ENCODE measurements at regions not wholly inside any gene's neighbourhood (a gene's known extent, or its start where the extent isn't known, plus 50 kb on each side); places are given as distances from the start of the nearest gene placed in this dataset.
"Not testable (repeated sequence)": the region's sequence is repeated elsewhere in the genome, so short reads cannot be mapped to it uniquely, and the experiment has no call there.

- no peak for DNase-seq
These were observed 333.3 kb upstream of the CNR1 start for GRCh38 chr6:88499436-88499835.

- not testable (repeated sequence) for DNase-seq
These were observed 331.3 kb upstream of the CNR1 start for GRCh38 chr6:88497403-88497802.

GRCh38 chr6:88494401-88495140, 328.4 kb upstream of the CNR1 start:
- DNase-seq, result no peak

GRCh38 chr6:88493717-88494116, 327.6 kb upstream of the CNR1 start:
- DNase-seq, result no peak

- no peak for DNase-seq
These were observed 326.7 kb upstream of the CNR1 start for GRCh38 chr6:88492824-88493223.

GRCh38 chr6:88492241-88492640, 326.1 kb upstream of the CNR1 start:
- no peak for DNase-seq

- DNase-seq, result no peak
These were observed 325.2 kb upstream of the CNR1 start for GRCh38 chr6:88491266-88491880.

- no peak for DNase-seq
These were observed 324.7 kb upstream of the CNR1 start for GRCh38 chr6:88490908-88491264.

- DNase-seq, result no peak
These were observed 324.2 kb upstream of the CNR1 start for GRCh38 chr6:88490195-88490907.

- DNase-seq, result no peak
These were observed 317.3 kb upstream of the CNR1 start for GRCh38 chr6:88483424-88483823.

GRCh38 chr6:88482465-88482864, 316.3 kb upstream of the CNR1 start:
- DNase-seq, result no peak

GRCh38 chr6:88481519-88481918, 315.4 kb upstream of the CNR1 start:
- no peak for DNase-seq

- no peak for DNase-seq
These were observed 314.7 kb upstream of the CNR1 start for GRCh38 chr6:88480816-88481215.

- DNase-seq, result no peak
These were observed 311.3 kb upstream of the CNR1 start for GRCh38 chr6:88477413-88477812.

- no peak for DNase-seq
These were observed 310.2 kb upstream of the CNR1 start for GRCh38 chr6:88476388-88476787.

- no peak for DNase-seq
These were observed 308.6 kb upstream of the CNR1 start for GRCh38 chr6:88474720-88475119.

GRCh38 chr6:88473589-88473988, 307.4 kb upstream of the CNR1 start:
- DNase-seq, result no peak

- no peak for DNase-seq
These were observed 306.8 kb upstream of the CNR1 start for GRCh38 chr6:88472851-88473525.

- no peak for DNase-seq
These were observed 293.5 kb upstream of the CNR1 start for GRCh38 chr6:88459643-88460042.

- no peak for DNase-seq
These were observed 293.0 kb upstream of the CNR1 start for GRCh38 chr6:88459189-88459588.

- no peak for DNase-seq
These were observed 292.5 kb upstream of the CNR1 start for GRCh38 chr6:88458662-88459061.

- no peak for DNase-seq
These were observed 290.2 kb upstream of the CNR1 start for GRCh38 chr6:88456221-88456859.

GRCh38 chr6:88455317-88455716, 289.2 kb upstream of the CNR1 start:
- DNase-seq, result no peak

All from right hindlimb (tissue), 1 donor.